Adrenal gland (tissue), 9 donors: ENCODE measurements at regions not wholly inside any gene's neighbourhood (a gene's known extent, or its start where the extent isn't known, plus 50 kb on each side); places are given as distances from the start of the nearest gene placed in this dataset.

Source experiments
- DNase-seq, 7 donors: peaks; one replicate each; pipeline ENCODE4 v3.0.0-alpha.2; 2019 to 2020
- H3K27ac ChIP-seq, 5 donors: fragments of 200-600 bp; sonication (generic) in 4 of 5; 1 replicate in 3 of 5; 2 replicates in 2 of 5; pipeline versions ENCODE4 v1.5.1 to v1.8.0; 2016 to 2020; ENCODE audit warnings: mild to moderate bottlenecking in 1 of 5
- H3K27me3 ChIP-seq: fragments of 200-600 bp; 2 replicates; pipeline ENCODE4 v1.8.0; 2021
- H3K36me3 ChIP-seq, 2 donors: fragments of 200-600 bp; replicated peaks in 1 of 2; 1 replicate in 1 of 2; 2 replicates in 1 of 2; pipeline versions ENCODE4 v1.5.1 to v1.8.0; 2018 to 2022
- H3K4me1 ChIP-seq, 2 donors: fragments of 200-600 bp; replicated peaks in 1 of 2; 1 replicate in 1 of 2; 2 replicates in 1 of 2; pipeline versions ENCODE4 v1.5.1 to v1.8.0; 2018 to 2021
- H3K4me3 ChIP-seq, 4 donors: fragments of 200-600 bp; sonication (generic) in 3 of 4; one replicate each; pipeline ENCODE4 v1.5.1; 2016 to 2018
- H3K9me3 ChIP-seq, 3 donors: fragments of 200-600 bp; sonication (generic) in 1 of 3; replicated peaks in 1 of 3; 1 replicate in 2 of 3; 2 replicates in 1 of 3; pipeline versions ENCODE4 v1.5.1 to v1.8.0; 2016 to 2021
- POLR2A ChIP-seq, 2 donors: fragments of 450-650 bp; IDR thresholded peaks; one replicate each; pipeline ENCODE4 v1.6.1; 2017; ENCODE audit warnings: antibody characterized with exemption in 2 of 2, mild to moderate bottlenecking in 2 of 2, moderate library complexity in 1 of 2
- WGBS, 4 donors: extraction: QIAGEN DNeasy Blood & Tissue Kit in 2 of 4; methylation state at CpG; one replicate each; pipeline versions ENCODE4 v1.1.5 to v1.1.7; 2013 to 2017; 5-methylcytosine and 5-hydroxymethylcytosine counted together
- intact Hi-C, 2 donors: fragments of 100-400 bp; cut with DNase I; formaldehyde crosslinking; loops; one replicate each; pipeline versions ENCODE4 v1.14.1 to v1.15.0; 2022 to 2023
- TF ChIP-seq, protein P1 (sequence below), 6 experiments: fragments of 450-650 bp in 4 of 6; fragments of 200-600 bp in 2 of 6; sonication (generic) in 1 of 6; IDR thresholded peaks; 1 replicate in 5 of 6; 2 replicates in 1 of 6; pipeline versions ENCODE4 v1.5.1 to v1.8.0; 2016 to 2021; ENCODE audit warnings: antibody characterized with exemption in 6 of 6, mild to moderate bottlenecking in 2 of 6, moderate library complexity in 1 of 6
- donor health status: healthy with polysubstance abuse.
- donor health status: Bipolar disorder and iron deficiency.
- donor health status: DM: yes; HTN: yes; CAD: no.
- donor health status: DM: no; HTN: no; CAD: no.
- donor health status: DM: no; HTN: no; CAD: no.

DNA sequence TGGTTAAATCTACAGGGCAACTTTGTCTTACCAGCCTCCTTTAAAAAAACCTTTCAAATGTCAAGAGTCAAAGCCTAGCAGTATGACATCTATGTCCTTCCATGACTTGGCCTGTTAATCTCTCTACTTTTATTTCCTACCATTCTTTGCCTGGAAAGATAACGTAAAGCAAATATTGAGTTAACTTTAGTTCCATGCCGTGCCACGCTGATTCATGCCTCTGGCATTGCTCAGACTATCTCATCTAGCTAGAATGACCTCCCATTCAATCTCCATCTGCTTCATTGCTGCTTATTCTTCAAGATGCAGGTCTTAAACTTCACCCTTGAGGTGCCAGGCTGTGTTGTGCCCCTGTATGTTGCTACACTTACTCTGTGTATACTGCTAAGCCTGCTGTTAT, 729.8 kb downstream of the EFNA5 start:
- WGBS, 4 donors: 71 to 84% (median 77%) methylated on average over 3 of the region's 3 CpGs
- intact Hi-C loops: no loop called here
- no peaks in the 10 kb centered on the region for H3K36me3 ChIP-seq

DNA sequence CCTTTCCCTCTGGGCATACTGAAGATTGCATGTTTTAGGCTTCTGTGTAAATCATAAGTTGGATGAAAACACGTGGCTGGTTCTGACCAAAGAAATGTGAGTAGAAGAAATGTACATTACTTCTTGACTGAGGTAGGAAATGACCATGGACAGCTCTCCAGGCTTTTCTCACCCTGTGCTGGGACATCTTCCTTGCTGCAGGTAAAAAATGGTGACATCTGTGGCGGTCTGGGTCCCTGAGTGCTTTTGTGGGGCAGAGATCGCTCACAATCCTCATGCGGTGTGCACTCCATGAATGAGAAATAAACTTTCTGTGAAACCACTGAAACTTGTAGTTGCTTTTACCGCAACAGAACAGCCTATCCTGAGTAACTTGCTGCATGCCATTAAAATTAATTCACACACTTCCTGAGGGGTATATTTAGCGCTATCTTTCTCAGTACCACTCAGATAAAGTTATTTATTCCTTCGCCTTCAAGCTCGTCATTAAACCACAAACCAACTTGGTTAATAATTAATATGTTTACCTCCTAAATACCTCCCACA, 730.4 kb downstream of the EFNA5 start:
- Histone ChIP-seq H3K9me3 (no peaks in the 10 kb centered on the region), H3K36me3 (no peaks in the 10 kb centered on the region), H3K4me3 (no peak overlapping the region), H3K4me1 (no peaks in the 10 kb centered on the region), H3K27ac (no peak overlapping the region), H3K27me3 (no peaks in the 10 kb centered on the region)
- intact Hi-C loops: no loop called here
- WGBS, 4 donors: 81 to 95% (median 89%) methylated on average over 8 of the region's 8 CpGs
- TF ChIP-seq, protein P1, sequence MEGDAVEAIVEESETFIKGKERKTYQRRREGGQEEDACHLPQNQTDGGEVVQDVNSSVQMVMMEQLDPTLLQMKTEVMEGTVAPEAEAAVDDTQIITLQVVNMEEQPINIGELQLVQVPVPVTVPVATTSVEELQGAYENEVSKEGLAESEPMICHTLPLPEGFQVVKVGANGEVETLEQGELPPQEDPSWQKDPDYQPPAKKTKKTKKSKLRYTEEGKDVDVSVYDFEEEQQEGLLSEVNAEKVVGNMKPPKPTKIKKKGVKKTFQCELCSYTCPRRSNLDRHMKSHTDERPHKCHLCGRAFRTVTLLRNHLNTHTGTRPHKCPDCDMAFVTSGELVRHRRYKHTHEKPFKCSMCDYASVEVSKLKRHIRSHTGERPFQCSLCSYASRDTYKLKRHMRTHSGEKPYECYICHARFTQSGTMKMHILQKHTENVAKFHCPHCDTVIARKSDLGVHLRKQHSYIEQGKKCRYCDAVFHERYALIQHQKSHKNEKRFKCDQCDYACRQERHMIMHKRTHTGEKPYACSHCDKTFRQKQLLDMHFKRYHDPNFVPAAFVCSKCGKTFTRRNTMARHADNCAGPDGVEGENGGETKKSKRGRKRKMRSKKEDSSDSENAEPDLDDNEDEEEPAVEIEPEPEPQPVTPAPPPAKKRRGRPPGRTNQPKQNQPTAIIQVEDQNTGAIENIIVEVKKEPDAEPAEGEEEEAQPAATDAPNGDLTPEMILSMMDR (IDR thresholded peaks at IDR 0.05): no peak
- no peak for TF ChIP-seq POLR2A (IDR thresholded peaks at IDR 0.05)
- no peak for DNase-seq

More for the DNA sequence above, 729.8 kb downstream of the EFNA5 start:
- DNase-seq: no peak
- H3K9me3 ChIP-seq: no peaks in the 10 kb centered on the region
- no peak overlapping the region for H3K27ac ChIP-seq
- no peak overlapping the region for H3K4me3 ChIP-seq
- TF ChIP-seq, protein P1 (IDR thresholded peaks at IDR 0.05): no peak
- no peak for TF ChIP-seq POLR2A (IDR thresholded peaks at IDR 0.05)
- no peaks in the 10 kb centered on the region for H3K27me3 ChIP-seq
- no peaks in the 10 kb centered on the region for H3K4me1 ChIP-seq

DNA sequence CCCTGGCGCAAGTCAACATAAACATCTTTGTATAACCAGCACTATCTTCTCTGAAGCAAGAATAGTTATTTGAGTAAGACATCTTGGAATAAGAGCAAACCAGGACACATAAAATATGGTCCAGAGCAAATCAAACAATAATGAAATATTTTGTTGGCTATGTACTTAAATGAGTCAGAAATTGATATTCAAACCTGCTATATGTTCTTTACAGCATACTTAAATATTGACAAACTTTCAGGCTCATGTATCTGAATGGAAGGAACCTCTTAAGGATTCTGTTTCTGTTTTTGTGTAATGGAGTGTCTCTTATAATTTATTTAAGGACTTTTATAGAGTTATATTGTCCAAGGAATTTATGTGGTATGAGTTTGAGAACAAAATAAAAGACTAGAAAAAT, 747.3 kb downstream of the EFNA5 start:
- WGBS, 4 donors: 84 to 95% (median 88%) methylated on average over 1 of the region's 1 CpG
- H3K4me1 ChIP-seq: no peaks in the 10 kb centered on the region
- DNase-seq: no peak
- H3K9me3 ChIP-seq: no peaks in the 10 kb centered on the region
- H3K27me3 ChIP-seq: no peaks in the 10 kb centered on the region
- no peak overlapping the region for H3K27ac ChIP-seq
- intact Hi-C loops: no loop called here
- no peak overlapping the region for H3K4me3 ChIP-seq
- H3K36me3 ChIP-seq: no peaks in the 10 kb centered on the region
- no peak for TF ChIP-seq POLR2A (IDR thresholded peaks at IDR 0.05)
- TF ChIP-seq, protein P1 (IDR thresholded peaks at IDR 0.05): no peak

DNA sequence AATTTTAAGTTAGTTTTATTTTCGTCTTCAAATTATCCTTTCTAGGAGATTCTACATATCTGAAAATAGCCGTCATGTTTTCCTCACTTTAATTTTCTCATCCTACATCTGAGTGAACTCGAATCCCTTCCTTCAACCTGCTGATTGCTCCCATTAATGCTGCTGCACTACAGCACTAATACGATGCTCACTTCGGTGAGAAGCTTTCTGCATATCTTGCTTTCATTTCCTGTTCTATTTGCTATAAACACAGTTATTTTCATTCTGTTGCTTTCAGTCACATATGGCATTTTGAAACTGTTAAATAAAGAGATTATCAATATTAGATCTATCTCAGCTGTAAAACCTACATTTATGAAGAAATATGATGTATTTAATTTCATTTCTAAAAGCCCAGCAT, 749.2 kb downstream of the EFNA5 start:
- no peak for DNase-seq
- intact Hi-C loops: no loop called here
- Histone ChIP-seq H3K9me3 (no peaks in the 10 kb centered on the region), H3K4me1 (no peaks in the 10 kb centered on the region), H3K27ac (no peak overlapping the region), H3K4me3 (no peak overlapping the region), H3K27me3 (no peaks in the 10 kb centered on the region), H3K36me3 (no peaks in the 10 kb centered on the region)
- TF ChIP-seq POLR2A (IDR thresholded peaks at IDR 0.05): no peak
- TF ChIP-seq, protein P1 (IDR thresholded peaks at IDR 0.05): no peak
- WGBS, 4 donors: 61 to 81% (median 67%) methylated on average over 5 of the region's 5 CpGs
